ENCODE measurements at regions not wholly inside any gene's neighbourhood (a gene's known extent, or its start where the extent isn't known, plus 50 kb on each side); places are given as distances from the start of the nearest gene placed in this dataset.

- Histone ChIP-seq H3K27ac (ENCODE audit: low read length) (no peak overlapping the region), H3K27me3 (ENCODE audit: insufficient read depth, low read length, poor library complexity) (no peaks in the 10 kb centered on the region), H3K4me3 (ENCODE audit: low read depth in 1 of 2, low read length in 2 of 2) (no peak overlapping the region), H3K36me3 (ENCODE audit: insufficient read depth, low read length) (no peaks in the 10 kb centered on the region), H3K4me2 (ENCODE audit: insufficient read depth, low read length) (no peak overlapping the region), H2AFZ (ENCODE audit: low read depth, low read length) (no peak overlapping the region), H3K4me1 (ENCODE audit: insufficient read depth, low read length) (no peaks in the 10 kb centered on the region), H3K79me2 (ENCODE audit: insufficient read depth, low read length) (no peaks in the 10 kb centered on the region), H3K9me3 (ENCODE audit: insufficient read depth, low read length, severe bottlenecking) (no peaks in the 10 kb centered on the region), H3K9ac (ENCODE audit: low read depth, low read length) (no peak overlapping the region), H4K20me1 (ENCODE audit: insufficient read depth, low read length) (no peaks in the 10 kb centered on the region)
- no peak for TF ChIP-seq CTCF (IDR thresholded peaks at IDR 0.05; ENCODE audit: borderline replicate concordance, extremely low read depth, low read length, poor library complexity, severe bottlenecking)
- TF ChIP-seq EZH2 (IDR thresholded peaks at IDR 0.05; ENCODE audit: borderline replicate concordance, low read depth, low read length, severe bottlenecking) = no peak
- DNase-seq (no peak), ATAC-seq (ENCODE audit: insufficient read depth, low read depth) (no peak)
Observed at GRCh38 chr12:84492351-84492883, 420.2 kb downstream of the SLC6A15 start.

- H3K9ac ChIP-seq (ENCODE audit: low read depth, low read length) = no peak overlapping the region
- ATAC-seq (ENCODE audit: insufficient read depth, low read depth) (no peak), DNase-seq (no peak)
- no peak overlapping the region for H3K4me2 ChIP-seq (ENCODE audit: insufficient read depth, low read length)
- H3K4me1 ChIP-seq (ENCODE audit: insufficient read depth, low read length) = no peaks in the 10 kb centered on the region
- H3K36me3 ChIP-seq (ENCODE audit: insufficient read depth, low read length) = no peaks in the 10 kb centered on the region
- H4K20me1 ChIP-seq (ENCODE audit: insufficient read depth, low read length) = no peaks in the 10 kb centered on the region
- no peak for TF ChIP-seq EZH2 (IDR thresholded peaks at IDR 0.05; ENCODE audit: borderline replicate concordance, low read depth, low read length, severe bottlenecking)
- no peak for TF ChIP-seq CTCF (IDR thresholded peaks at IDR 0.05; ENCODE audit: borderline replicate concordance, extremely low read depth, low read length, poor library complexity, severe bottlenecking)
- H3K27me3 ChIP-seq (ENCODE audit: insufficient read depth, low read length, poor library complexity) = no peaks in the 10 kb centered on the region
- H3K79me2 ChIP-seq (ENCODE audit: insufficient read depth, low read length) = no peaks in the 10 kb centered on the region
- no peak overlapping the region for H3K27ac ChIP-seq (ENCODE audit: low read length)
- no peak overlapping the region for H3K4me3 ChIP-seq (ENCODE audit: low read depth in 1 of 2, low read length in 2 of 2)
- no peak overlapping the region for H2AFZ ChIP-seq (ENCODE audit: low read depth, low read length)
- no peaks in the 10 kb centered on the region for H3K9me3 ChIP-seq (ENCODE audit: insufficient read depth, low read length, severe bottlenecking)
Observed at GRCh38 chr12:84484798-84485197, 427.8 kb downstream of the SLC6A15 start.

- TF ChIP-seq EZH2 (IDR thresholded peaks at IDR 0.05; ENCODE audit: borderline replicate concordance, low read depth, low read length, severe bottlenecking) (no peak), CTCF (IDR thresholded peaks at IDR 0.05; ENCODE audit: borderline replicate concordance, extremely low read depth, low read length, poor library complexity, severe bottlenecking) (no peak)
- DNase-seq = no peak
- Histone ChIP-seq H3K27ac (ENCODE audit: low read length) (no peak overlapping the region), H3K9ac (ENCODE audit: low read depth, low read length) (no peak overlapping the region), H3K79me2 (ENCODE audit: insufficient read depth, low read length) (no peaks in the 10 kb centered on the region), H3K4me2 (ENCODE audit: insufficient read depth, low read length) (no peak overlapping the region), H4K20me1 (ENCODE audit: insufficient read depth, low read length) (no peaks in the 10 kb centered on the region), H3K27me3 (ENCODE audit: insufficient read depth, low read length, poor library complexity) (no peaks in the 10 kb centered on the region), H3K4me1 (ENCODE audit: insufficient read depth, low read length) (no peaks in the 10 kb centered on the region), H3K36me3 (ENCODE audit: insufficient read depth, low read length) (no peaks in the 10 kb centered on the region), H3K4me3 (ENCODE audit: low read depth in 1 of 2, low read length in 2 of 2) (no peak overlapping the region), H3K9me3 (ENCODE audit: insufficient read depth, low read length, severe bottlenecking) (no peaks in the 10 kb centered on the region), H2AFZ (ENCODE audit: low read depth, low read length) (no peak overlapping the region)
- ATAC-seq (ENCODE audit: insufficient read depth, low read depth) = no peak
Observed at GRCh38 chr12:84480803-84481202, 431.8 kb downstream of the SLC6A15 start.

- Histone ChIP-seq H3K4me3 (ENCODE audit: low read depth in 1 of 2, low read length in 2 of 2) (no peak overlapping the region), H2AFZ (ENCODE audit: low read depth, low read length) (no peak overlapping the region), H4K20me1 (ENCODE audit: insufficient read depth, low read length) (no peaks in the 10 kb centered on the region), H3K36me3 (ENCODE audit: insufficient read depth, low read length) (no peaks in the 10 kb centered on the region), H3K9ac (ENCODE audit: low read depth, low read length) (no peak overlapping the region), H3K4me1 (ENCODE audit: insufficient read depth, low read length) (no peaks in the 10 kb centered on the region), H3K27me3 (ENCODE audit: insufficient read depth, low read length, poor library complexity) (no peaks in the 10 kb centered on the region), H3K27ac (ENCODE audit: low read length) (no peak overlapping the region), H3K79me2 (ENCODE audit: insufficient read depth, low read length) (no peaks in the 10 kb centered on the region), H3K4me2 (ENCODE audit: insufficient read depth, low read length) (no peak overlapping the region), H3K9me3 (ENCODE audit: insufficient read depth, low read length, severe bottlenecking) (no peaks in the 10 kb centered on the region)
- DNase-seq (no peak), ATAC-seq (ENCODE audit: insufficient read depth, low read depth) (no peak)
- TF ChIP-seq EZH2 (IDR thresholded peaks at IDR 0.05; ENCODE audit: borderline replicate concordance, low read depth, low read length, severe bottlenecking) (no peak), CTCF (IDR thresholded peaks at IDR 0.05; ENCODE audit: borderline replicate concordance, extremely low read depth, low read length, poor library complexity, severe bottlenecking) (no peak)
Observed at GRCh38 chr12:84470361-84470760, 442.2 kb downstream of the SLC6A15 start.

All from DND-41 (cell line).